ENCODE measurements at regions not wholly inside any gene's neighbourhood (a gene's known extent, or its start where the extent isn't known, plus 50 kb on each side); places are given as distances from the start of the nearest gene placed in this dataset.

GRCh38 chr18:76209597-76209996, 285.4 kb downstream of the ZNF516 start:
- Histone ChIP-seq H3K9me3 (no peaks in the 10 kb centered on the region), H3K4me3 (no peak overlapping the region), H3K27me3 (no peaks in the 10 kb centered on the region), H3K36me3 (ENCODE audit: low read depth, missing control alignments) (no peaks in the 10 kb centered on the region), H3K4me1 (no peaks in the 10 kb centered on the region), H3K27ac (no peak overlapping the region)
- intact Hi-C loops (cut with DNase I; ENCODE audit: low total_unique reads): no loop called here
- no peak for DNase-seq
- 75 to 86% methylated on average over 7 of the region's 7 CpGs for WGBS, 2 donors
- TF ChIP-seq POLR2A (IDR thresholded peaks at IDR 0.05): no peak
- TF ChIP-seq, protein P1, sequence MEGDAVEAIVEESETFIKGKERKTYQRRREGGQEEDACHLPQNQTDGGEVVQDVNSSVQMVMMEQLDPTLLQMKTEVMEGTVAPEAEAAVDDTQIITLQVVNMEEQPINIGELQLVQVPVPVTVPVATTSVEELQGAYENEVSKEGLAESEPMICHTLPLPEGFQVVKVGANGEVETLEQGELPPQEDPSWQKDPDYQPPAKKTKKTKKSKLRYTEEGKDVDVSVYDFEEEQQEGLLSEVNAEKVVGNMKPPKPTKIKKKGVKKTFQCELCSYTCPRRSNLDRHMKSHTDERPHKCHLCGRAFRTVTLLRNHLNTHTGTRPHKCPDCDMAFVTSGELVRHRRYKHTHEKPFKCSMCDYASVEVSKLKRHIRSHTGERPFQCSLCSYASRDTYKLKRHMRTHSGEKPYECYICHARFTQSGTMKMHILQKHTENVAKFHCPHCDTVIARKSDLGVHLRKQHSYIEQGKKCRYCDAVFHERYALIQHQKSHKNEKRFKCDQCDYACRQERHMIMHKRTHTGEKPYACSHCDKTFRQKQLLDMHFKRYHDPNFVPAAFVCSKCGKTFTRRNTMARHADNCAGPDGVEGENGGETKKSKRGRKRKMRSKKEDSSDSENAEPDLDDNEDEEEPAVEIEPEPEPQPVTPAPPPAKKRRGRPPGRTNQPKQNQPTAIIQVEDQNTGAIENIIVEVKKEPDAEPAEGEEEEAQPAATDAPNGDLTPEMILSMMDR (IDR thresholded peaks at IDR 0.05): no peak

GRCh38 chr18:76208678-76209306, 286.2 kb downstream of the ZNF516 start:
- WGBS, 2 donors: 46 to 47% methylated on average over 18 to 21 of the region's 21 CpGs
- TF ChIP-seq, protein P1 (IDR thresholded peaks at IDR 0.05): no peak
- no peak for TF ChIP-seq POLR2A (IDR thresholded peaks at IDR 0.05)
- Histone ChIP-seq H3K27ac (no peak overlapping the region), H3K27me3 (no peaks in the 10 kb centered on the region), H3K9me3 (no peaks in the 10 kb centered on the region), H3K4me3 (no peak overlapping the region), H3K36me3 (ENCODE audit: low read depth, missing control alignments) (no peaks in the 10 kb centered on the region), H3K4me1 (no peaks in the 10 kb centered on the region)
- intact Hi-C loops (cut with DNase I; ENCODE audit: low total_unique reads): no loop called here
- no peak for DNase-seq

DNA sequence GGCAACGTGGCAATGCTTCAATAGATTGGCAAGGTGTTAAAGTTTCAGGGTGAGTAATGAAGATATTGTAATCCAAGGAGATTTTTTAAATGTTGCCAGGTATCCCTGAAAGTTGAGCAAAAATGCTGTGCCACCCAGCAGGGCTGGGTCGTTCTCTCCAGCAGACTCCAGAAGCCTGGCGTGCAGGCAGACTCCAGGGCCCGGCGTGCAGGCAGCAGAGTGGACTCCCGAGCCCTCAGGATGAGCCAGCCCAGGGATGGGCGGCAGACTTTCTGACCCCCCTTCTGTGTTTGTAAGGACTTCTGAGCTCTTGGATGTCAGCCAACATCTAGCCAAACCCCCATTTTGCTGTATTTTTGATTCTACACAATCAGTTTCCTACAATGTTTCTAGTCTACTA, 289.1 kb downstream of the ZNF516 start:
- Histone ChIP-seq H3K27me3 (no peaks in the 10 kb centered on the region), H3K27ac (no peak overlapping the region), H3K4me3 (no peak overlapping the region), H3K9me3 (no peaks in the 10 kb centered on the region), H3K36me3 (ENCODE audit: low read depth, missing control alignments) (no peaks in the 10 kb centered on the region), H3K4me1 (no peaks in the 10 kb centered on the region)
- DNase-seq: no peak
- intact Hi-C loops (cut with DNase I; ENCODE audit: low total_unique reads): no loop called here
- TF ChIP-seq, protein P1 (IDR thresholded peaks at IDR 0.05): no peak
- TF ChIP-seq POLR2A (IDR thresholded peaks at IDR 0.05): no peak
- 73 to 95% methylated on average over 7 of the region's 7 CpGs for WGBS, 2 donors

DNA sequence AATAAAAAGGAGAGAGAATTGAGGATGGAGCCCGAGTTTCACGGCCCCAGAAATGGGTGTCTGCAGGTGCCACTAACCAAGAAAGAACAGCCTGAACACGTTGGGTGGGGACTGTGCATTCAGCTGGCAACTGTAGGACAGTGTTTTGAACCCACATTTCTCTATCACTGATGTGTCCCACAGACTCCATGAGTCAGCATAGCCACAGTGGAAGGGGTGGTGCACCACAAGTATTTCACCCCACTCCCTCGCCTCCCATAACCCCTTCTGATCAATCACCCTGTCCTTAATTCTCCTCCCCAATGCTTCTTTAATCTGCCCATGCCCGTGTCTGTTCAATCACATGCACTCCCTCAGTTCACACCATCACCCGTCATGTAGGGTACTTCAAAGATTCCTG, 291.5 kb downstream of the ZNF516 start:
- WGBS, 2 donors: 83 to 85% methylated on average over 6 of the region's 6 CpGs
- Histone ChIP-seq H3K9me3 (no peaks in the 10 kb centered on the region), H3K27me3 (no peaks in the 10 kb centered on the region), H3K36me3 (ENCODE audit: low read depth, missing control alignments) (no peaks in the 10 kb centered on the region), H3K4me3 (no peak overlapping the region), H3K4me1 (no peaks in the 10 kb centered on the region), H3K27ac (no peak overlapping the region)
- intact Hi-C loops (cut with DNase I; ENCODE audit: low total_unique reads): no loop called here
- no peak for DNase-seq
- TF ChIP-seq, protein P1 (IDR thresholded peaks at IDR 0.05): no peak
- TF ChIP-seq POLR2A (IDR thresholded peaks at IDR 0.05): no peak

DNA sequence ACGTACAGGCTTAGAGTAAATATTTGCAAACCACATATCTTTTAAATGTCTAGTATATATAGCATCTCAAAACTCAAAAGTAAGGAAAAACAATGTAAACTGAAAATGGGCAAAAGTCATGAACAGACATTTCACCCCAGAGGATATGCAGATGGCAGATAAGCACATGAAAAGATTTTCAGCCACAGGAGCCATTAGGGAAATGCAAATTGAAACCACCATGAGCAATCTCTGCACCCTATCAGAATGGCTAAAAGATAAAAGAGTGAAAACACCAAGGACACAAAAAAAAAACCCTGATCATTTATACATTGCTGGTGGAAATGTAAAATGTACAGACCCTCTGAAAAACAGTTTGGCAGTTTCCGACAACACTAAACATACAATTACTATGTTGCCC, 292.7 kb downstream of the ZNF516 start:
- H3K36me3 ChIP-seq (ENCODE audit: low read depth, missing control alignments): no peaks in the 10 kb centered on the region
- no peaks in the 10 kb centered on the region for H3K9me3 ChIP-seq
- no peak overlapping the region for H3K4me3 ChIP-seq
- intact Hi-C loops (cut with DNase I; ENCODE audit: low total_unique reads): no loop called here
- H3K27ac ChIP-seq: no peak overlapping the region
- no peak for DNase-seq
- TF ChIP-seq, protein P1 (IDR thresholded peaks at IDR 0.05): no peak
- no peak for TF ChIP-seq POLR2A (IDR thresholded peaks at IDR 0.05)
- no peaks in the 10 kb centered on the region for H3K27me3 ChIP-seq
- no peaks in the 10 kb centered on the region for H3K4me1 ChIP-seq
- 93 to 94% methylated on average over 2 of the region's 2 CpGs for WGBS, 2 donors
